Panc1 (cell line): ENCODE measurements at regions not wholly inside any gene's neighbourhood (a gene's known extent, or its start where the extent isn't known, plus 50 kb on each side); places are given as distances from the start of the nearest gene placed in this dataset.

ENCODE experiments used
- ATAC-seq: fragments of 200-7000 bp; cut with Tn5 transposase; 2 replicates; pipeline ENCODE4 v1.9.1; 2020; ENCODE audit warnings: mild to moderate bottlenecking, moderate library complexity
- BruUV-seq: library from RNA; stranded (reverse); fragments of 400-500 nt; replicated peaks from 2 replicates; lab custom pipeline; 2021; lab: Mats Ljungman, UMichigan
- CTCF ChIA-PET: fragments of 300-600 bp; sonication (Branson Sonifier 250); formaldehyde crosslinking; loops from one replicate; lab custom pipeline; 2022; ENCODE audit warnings: antibody characterized with exemption; lab: Charles Lee
- POLR2A ChIA-PET: fragments of 300-600 bp; sonication (Branson Sonifier 250); formaldehyde crosslinking; loops from one replicate; lab custom pipeline; 2022; ENCODE audit warnings: antibody characterized with exemption; lab: Charles Lee
- DNase-seq: peaks from one replicate; pipeline ENCODE4 v3.0.0-alpha.2; 2010; ENCODE audit warnings: low read depth, low spot score
- H3K27ac ChIP-seq: 2 replicates; pipeline ENCODE4 v1.5.1; 2011; ENCODE audit warnings: mild to moderate bottlenecking, low read length, inconsistent platforms
- H3K27me3 ChIP-seq: fragments of 200-500 bp; sonication (Bioruptor generic); 2 replicates; pipeline ENCODE4 v1.6.0; 2014; ENCODE audit warnings: low read length, inconsistent platforms; ENCODE audit not compliant: control insufficient read depth, insufficient read depth
- H3K36me3 ChIP-seq: fragments of 200-500 bp; sonication (Bioruptor generic); 2 replicates; pipeline ENCODE4 v1.5.1; 2014; ENCODE audit warnings: inconsistent platforms, mild to moderate bottlenecking, low read length, moderate library complexity; ENCODE audit not compliant: control insufficient read depth, insufficient read depth
- H3K4me1 ChIP-seq: 2 replicates; pipeline ENCODE4 v1.5.1; 2011; ENCODE audit warnings: inconsistent platforms, mild to moderate bottlenecking, low read length, moderate library complexity; ENCODE audit not compliant: control insufficient read depth, insufficient read depth
- H3K4me3 ChIP-seq, 2 experiments: 2 replicates each; pipeline ENCODE4 v1.5.1; 2011 to 2012; ENCODE audit warnings: low read depth in 2 of 2, low read length in 2 of 2, mild to moderate bottlenecking in 2 of 2, inconsistent platforms in 1 of 2, moderate library complexity in 1 of 2
- H3K9me3 ChIP-seq: fragments of 200-500 bp; sonication (Bioruptor generic); 2 replicates; pipeline ENCODE4 v1.5.1; 2014; ENCODE audit warnings: low read depth, mild to moderate bottlenecking, inconsistent platforms, low read length, moderate library complexity; ENCODE audit not compliant: control insufficient read depth, insufficient read depth
- POLR2AphosphoS5 ChIP-seq: IDR thresholded peaks from 2 replicates; pipeline ENCODE4 v1.6.1; 2012; ENCODE audit warnings: mild to moderate bottlenecking, low read depth, low read length, moderate library complexity
- REST ChIP-seq, 2 experiments: IDR thresholded peaks; 2 replicates each; pipeline ENCODE4 v1.6.1; 2011 to 2012; ENCODE audit warnings: low read depth in 2 of 2, control low read depth in 1 of 2, low read length in 1 of 2, mild to moderate bottlenecking in 1 of 2, moderate library complexity in 1 of 2; ENCODE audit not compliant: insufficient read depth in 1 of 2
- SIN3A ChIP-seq: IDR thresholded peaks from 2 replicates; pipeline ENCODE4 v1.6.1; 2012; ENCODE audit warnings: low read depth, mild to moderate bottlenecking, low read length, moderate library complexity, borderline replicate concordance; ENCODE audit not compliant: insufficient read depth
- TCF7L2 ChIP-seq: IDR thresholded peaks from 2 replicates; pipeline ENCODE4 v1.6.1; 2011; ENCODE audit warnings: mild to moderate bottlenecking, low read depth, low read length, inconsistent platforms
- in situ Hi-C: cut with HindIII; loops from 2 replicates; pipeline ENCODE4 v1.10.0; 2016; ENCODE audit warnings: low sequenced_read_pairs, low pct_unique_long_range_greater_than_20kb
- intact Hi-C: fragments of 100-400 bp; cut with micrococcal nuclease; formaldehyde crosslinking; loops from one replicate; pipeline ENCODE4 v1.10.0; 2022; ENCODE audit not compliant: unreplicated experiment
- TF ChIP-seq, protein P1 (sequence below): fragments of 450-650 bp; IDR thresholded peaks from 2 replicates; pipeline ENCODE4 v1.5.1; 2017; ENCODE audit warnings: mild to moderate bottlenecking

- no peaks in the 10 kb centered on the region for H3K4me1 ChIP-seq
- ChIA-PET POLR2A (no interaction called here), CTCF (no interaction called here)
- no peaks in the 10 kb centered on the region for H3K36me3 ChIP-seq
- in situ Hi-C loops = no loop called here
- no peak overlapping the region for H3K27ac ChIP-seq
- BruUV-seq = no TSS peak
- H3K4me3 ChIP-seq = no peak overlapping the region
- intact Hi-C loops = no loop called here
- no peaks in the 10 kb centered on the region for H3K9me3 ChIP-seq
- no peak for ATAC-seq
- TF ChIP-seq, protein P1, sequence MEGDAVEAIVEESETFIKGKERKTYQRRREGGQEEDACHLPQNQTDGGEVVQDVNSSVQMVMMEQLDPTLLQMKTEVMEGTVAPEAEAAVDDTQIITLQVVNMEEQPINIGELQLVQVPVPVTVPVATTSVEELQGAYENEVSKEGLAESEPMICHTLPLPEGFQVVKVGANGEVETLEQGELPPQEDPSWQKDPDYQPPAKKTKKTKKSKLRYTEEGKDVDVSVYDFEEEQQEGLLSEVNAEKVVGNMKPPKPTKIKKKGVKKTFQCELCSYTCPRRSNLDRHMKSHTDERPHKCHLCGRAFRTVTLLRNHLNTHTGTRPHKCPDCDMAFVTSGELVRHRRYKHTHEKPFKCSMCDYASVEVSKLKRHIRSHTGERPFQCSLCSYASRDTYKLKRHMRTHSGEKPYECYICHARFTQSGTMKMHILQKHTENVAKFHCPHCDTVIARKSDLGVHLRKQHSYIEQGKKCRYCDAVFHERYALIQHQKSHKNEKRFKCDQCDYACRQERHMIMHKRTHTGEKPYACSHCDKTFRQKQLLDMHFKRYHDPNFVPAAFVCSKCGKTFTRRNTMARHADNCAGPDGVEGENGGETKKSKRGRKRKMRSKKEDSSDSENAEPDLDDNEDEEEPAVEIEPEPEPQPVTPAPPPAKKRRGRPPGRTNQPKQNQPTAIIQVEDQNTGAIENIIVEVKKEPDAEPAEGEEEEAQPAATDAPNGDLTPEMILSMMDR = no peak
- TF ChIP-seq REST (IDR thresholded peaks at IDR 0.05; ENCODE audit: insufficient read depth in 1 of 2, low read depth in 2 of 2, low read length in 1 of 2) = no peak
- TF ChIP-seq SIN3A = no peak
- no peak for TF ChIP-seq POLR2AphosphoS5
- TF ChIP-seq TCF7L2 = no peak
- no peak for DNase-seq
- H3K27me3 ChIP-seq = no peaks in the 10 kb centered on the region
Measured at GRCh38 chr18:42326752-42327151, 371.7 kb downstream of the PIK3C3 start.

GRCh38 chr18:42328931-42329330, 373.9 kb downstream of the PIK3C3 start:
- Histone ChIP-seq H3K27me3 (no peaks in the 10 kb centered on the region), H3K4me1 (no peaks in the 10 kb centered on the region), H3K4me3 (no peak overlapping the region), H3K9me3 (no peaks in the 10 kb centered on the region), H3K27ac (no peak overlapping the region), H3K36me3 (no peaks in the 10 kb centered on the region)
- ATAC-seq (no peak), DNase-seq (no peak)
- POLR2A ChIA-PET = no interaction called here
- in situ Hi-C loops (no loop called here), intact Hi-C loops (no loop called here)
- CTCF ChIA-PET = no interaction called here
- TF ChIP-seq, protein P1 = no peak
- TF ChIP-seq TCF7L2 (no peak), SIN3A (no peak), POLR2AphosphoS5 (no peak), REST (IDR thresholded peaks at IDR 0.05; ENCODE audit: insufficient read depth in 1 of 2, low read depth in 2 of 2, low read length in 1 of 2) (no peak)
- BruUV-seq = no TSS peak
